CD14-positive monocyte (primary cell): ENCODE measurements at regions not wholly inside any gene's neighbourhood (a gene's known extent, or its start where the extent isn't known, plus 50 kb on each side); places are given as distances from the start of the nearest gene placed in this dataset.
"Not testable (repeated sequence)": the region's sequence is repeated elsewhere in the genome, so short reads cannot be mapped to it uniquely, and the experiment has no call there.

Experiments used
- DNase-seq, 3 donors: peaks; one replicate each; pipeline ENCODE4 v3.0.0-alpha.2; 2011 to 2022
- H2AFZ ChIP-seq: 2 replicates; pipeline ENCODE4 v1.6.0; 2012; ENCODE audit warnings: mild to moderate bottlenecking, low read depth, low read length, inconsistent platforms; ENCODE audit not compliant: insufficient read depth, poor library complexity, severe bottlenecking
- H3K27ac ChIP-seq, 2 donors: 1 replicate in 1 of 2; 2 replicates in 1 of 2; pipeline ENCODE4 v1.5.1; 2012 to 2013; ENCODE audit warnings: low read length in 2 of 2, control low read depth in 1 of 2, inconsistent platforms in 1 of 2, low read depth in 1 of 2, mild to moderate bottlenecking in 1 of 2
- H3K27me3 ChIP-seq, 2 donors: one replicate each; pipeline versions ENCODE4 v1.6.0 to v1.6.1; 2011 to 2013; ENCODE audit warnings: low read length in 2 of 2; ENCODE audit not compliant: control insufficient read depth in 2 of 2, insufficient read depth in 2 of 2
- H3K36me3 ChIP-seq, 2 donors: replicated peaks in 1 of 2; 1 replicate in 1 of 2; 2 replicates in 1 of 2; pipeline versions ENCODE4 v1.5.1 to v1.6.1; 2012 to 2013; ENCODE audit warnings: low read length in 2 of 2, control low read depth in 1 of 2, inconsistent platforms in 1 of 2, mild to moderate bottlenecking in 1 of 2; ENCODE audit not compliant: insufficient read depth in 2 of 2, control insufficient read depth in 1 of 2
- H3K4me1 ChIP-seq, 2 donors: 1 replicate in 1 of 2; 2 replicates in 1 of 2; pipeline versions ENCODE4 v1.5.1 to v1.6.1; 2012 to 2013; ENCODE audit warnings: low read length in 2 of 2, control low read depth in 1 of 2, inconsistent platforms in 1 of 2, mild to moderate bottlenecking in 1 of 2, moderate library complexity in 1 of 2; ENCODE audit not compliant: insufficient read depth in 2 of 2, control insufficient read depth in 1 of 2
- H3K4me2 ChIP-seq: replicated peaks from 2 replicates; pipeline ENCODE3; 2012; ENCODE audit warnings: low read length, moderate library complexity, mild to moderate bottlenecking; ENCODE audit not compliant: poor library complexity, severe bottlenecking; ENCODE audit errors: extremely low read depth
- H3K4me3 ChIP-seq, 3 experiments: fragments of 200-600 bp in 1 of 3; sonication (generic) in 1 of 3; replicated peaks in 1 of 3; 1 replicate in 2 of 3; 2 replicates in 1 of 3; pipeline ENCODE4 v1.5.1; 2011 to 2013; ENCODE audit warnings: low read length in 3 of 3, mild to moderate bottlenecking in 3 of 3, control low read depth in 2 of 3, low read depth in 2 of 3, inconsistent platforms in 1 of 3, moderate library complexity in 1 of 3
- H3K79me2 ChIP-seq: 2 replicates; pipeline ENCODE4 v1.6.0; 2012; ENCODE audit warnings: mild to moderate bottlenecking, control low read depth, inconsistent platforms, low read length, moderate library complexity; ENCODE audit not compliant: insufficient read depth
- H3K9ac ChIP-seq: 2 replicates; pipeline ENCODE4 v1.6.0; 2017; ENCODE audit warnings: low read length, mild to moderate bottlenecking; ENCODE audit not compliant: insufficient read depth, poor library complexity, severe bottlenecking
- H3K9me3 ChIP-seq, 2 donors: replicated peaks in 1 of 2; 1 replicate in 1 of 2; 2 replicates in 1 of 2; pipeline versions ENCODE4 v1.5.1 to v1.6.1; 2012 to 2013; ENCODE audit warnings: low read length in 2 of 2, control low read depth in 1 of 2; ENCODE audit not compliant: control insufficient read depth in 1 of 2, insufficient read depth in 1 of 2
- H4K20me1 ChIP-seq: 2 replicates; pipeline ENCODE4 v1.6.0; 2012; ENCODE audit warnings: mild to moderate bottlenecking, low read length, control low read depth, moderate library complexity; ENCODE audit not compliant: insufficient read depth
- H3K27ac Mint-ChIP-seq, 7 donors: one replicate each; pipeline ENCODE4 v1.8.0; 2020; ENCODE audit warnings: mild to moderate bottlenecking in 7 of 7, mixed read lengths in 7 of 7, moderate library complexity in 6 of 7, inconsistent platforms in 2 of 7
- H3K27me3 Mint-ChIP-seq, 3 donors: one replicate each; pipeline ENCODE4 v1.8.0; 2021 to 2022; ENCODE audit warnings: low read depth in 3 of 3, mild to moderate bottlenecking in 3 of 3, mixed read lengths in 3 of 3, moderate library complexity in 3 of 3, inconsistent platforms in 1 of 3
- H3K36me3 Mint-ChIP-seq, 2 donors: one replicate each; pipeline ENCODE4 v1.8.0; 2020; ENCODE audit warnings: mixed read lengths in 2 of 2, inconsistent platforms in 1 of 2, mild to moderate bottlenecking in 1 of 2
- H3K4me1 Mint-ChIP-seq: one replicate; pipeline ENCODE4 v1.8.0; 2020; ENCODE audit warnings: mild to moderate bottlenecking, mixed read lengths
- H3K4me3 Mint-ChIP-seq, 2 donors: one replicate each; pipeline ENCODE4 v1.8.0; 2020; ENCODE audit warnings: mild to moderate bottlenecking in 2 of 2, mixed read lengths in 2 of 2, moderate library complexity in 1 of 2
- H3K9me3 Mint-ChIP-seq, 7 donors: one replicate each; pipeline ENCODE4 v1.8.0; 2020 to 2022; ENCODE audit warnings: mixed read lengths in 7 of 7, mild to moderate bottlenecking in 6 of 7, moderate library complexity in 6 of 7, inconsistent platforms in 2 of 7
- WGBS: methylation state at CpG from one replicate; pipeline ENCODE4 v1.1.5; 2013; ENCODE audit warnings: missing lambda C conversion rate; ENCODE audit not compliant: insufficient coverage; 5-methylcytosine and 5-hydroxymethylcytosine counted together
- intact Hi-C, 2 donors: fragments of 100-400 bp; cut with micrococcal nuclease; formaldehyde crosslinking; loops; one replicate each; pipeline versions ENCODE4 v1.15.0 to v1.15.1; 2023
- TF ChIP-seq, protein P1 (sequence below): fragments of 200-600 bp; IDR thresholded peaks from one replicate; pipeline ENCODE4 v1.8.0; 2022; ENCODE audit warnings: antibody characterized with exemption, mild to moderate bottlenecking

GRCh38 chr7:152519290-152519689 is 83.5 kb upstream of the KMT2C start:
- intact Hi-C loops, result no loop called here
- H3K9ac ChIP-seq, result no peak overlapping the region
- H3K79me2 ChIP-seq, result no peaks in the 10 kb centered on the region
- H3K4me3 Mint-ChIP-seq, result no peak overlapping the region
- H3K36me3 ChIP-seq, result no peaks in the 10 kb centered on the region
- H3K27me3 ChIP-seq, result no peaks in the 10 kb centered on the region
- H3K9me3 ChIP-seq, result peaks cover 5 to 16% of the 10 kb centered on the region in 2 donors
- no peak overlapping the region for H2AFZ ChIP-seq
- no peak overlapping the region for H3K4me3 ChIP-seq
- H3K36me3 Mint-ChIP-seq, result no peaks in the 10 kb centered on the region
- no peak overlapping the region for H3K27ac Mint-ChIP-seq
- H3K9me3 Mint-ChIP-seq, result peaks cover 3 to 28% (median 9%) of the 10 kb centered on the region in 7 donors
- 92% methylated on average over 2 of the region's 4 CpGs for WGBS
- H3K27me3 Mint-ChIP-seq, result peaks cover 3 to 9% (median 5%) of the 10 kb centered on the region in 3 donors
- H3K4me2 ChIP-seq, result no peak overlapping the region
- H3K4me1 Mint-ChIP-seq, result peaks cover 8% of the 10 kb centered on the region
- H3K4me1 ChIP-seq, result no peaks in the 10 kb centered on the region
- no peak overlapping the region for H3K27ac ChIP-seq
- no peaks in the 10 kb centered on the region for H4K20me1 ChIP-seq
- no peak for DNase-seq
- TF ChIP-seq, protein P1, sequence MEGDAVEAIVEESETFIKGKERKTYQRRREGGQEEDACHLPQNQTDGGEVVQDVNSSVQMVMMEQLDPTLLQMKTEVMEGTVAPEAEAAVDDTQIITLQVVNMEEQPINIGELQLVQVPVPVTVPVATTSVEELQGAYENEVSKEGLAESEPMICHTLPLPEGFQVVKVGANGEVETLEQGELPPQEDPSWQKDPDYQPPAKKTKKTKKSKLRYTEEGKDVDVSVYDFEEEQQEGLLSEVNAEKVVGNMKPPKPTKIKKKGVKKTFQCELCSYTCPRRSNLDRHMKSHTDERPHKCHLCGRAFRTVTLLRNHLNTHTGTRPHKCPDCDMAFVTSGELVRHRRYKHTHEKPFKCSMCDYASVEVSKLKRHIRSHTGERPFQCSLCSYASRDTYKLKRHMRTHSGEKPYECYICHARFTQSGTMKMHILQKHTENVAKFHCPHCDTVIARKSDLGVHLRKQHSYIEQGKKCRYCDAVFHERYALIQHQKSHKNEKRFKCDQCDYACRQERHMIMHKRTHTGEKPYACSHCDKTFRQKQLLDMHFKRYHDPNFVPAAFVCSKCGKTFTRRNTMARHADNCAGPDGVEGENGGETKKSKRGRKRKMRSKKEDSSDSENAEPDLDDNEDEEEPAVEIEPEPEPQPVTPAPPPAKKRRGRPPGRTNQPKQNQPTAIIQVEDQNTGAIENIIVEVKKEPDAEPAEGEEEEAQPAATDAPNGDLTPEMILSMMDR, result no peak

GRCh38 chr7:152516216-152516615 is 80.4 kb upstream of the KMT2C start:
- no peaks in the 10 kb centered on the region for H3K36me3 ChIP-seq
- peaks cover 9 to 11% of the 10 kb centered on the region in 2 donors for H3K4me1 ChIP-seq
- peaks cover 0 to 14% (median 3%) of the 10 kb centered on the region in 3 donors for H3K27me3 Mint-ChIP-seq

DNA sequence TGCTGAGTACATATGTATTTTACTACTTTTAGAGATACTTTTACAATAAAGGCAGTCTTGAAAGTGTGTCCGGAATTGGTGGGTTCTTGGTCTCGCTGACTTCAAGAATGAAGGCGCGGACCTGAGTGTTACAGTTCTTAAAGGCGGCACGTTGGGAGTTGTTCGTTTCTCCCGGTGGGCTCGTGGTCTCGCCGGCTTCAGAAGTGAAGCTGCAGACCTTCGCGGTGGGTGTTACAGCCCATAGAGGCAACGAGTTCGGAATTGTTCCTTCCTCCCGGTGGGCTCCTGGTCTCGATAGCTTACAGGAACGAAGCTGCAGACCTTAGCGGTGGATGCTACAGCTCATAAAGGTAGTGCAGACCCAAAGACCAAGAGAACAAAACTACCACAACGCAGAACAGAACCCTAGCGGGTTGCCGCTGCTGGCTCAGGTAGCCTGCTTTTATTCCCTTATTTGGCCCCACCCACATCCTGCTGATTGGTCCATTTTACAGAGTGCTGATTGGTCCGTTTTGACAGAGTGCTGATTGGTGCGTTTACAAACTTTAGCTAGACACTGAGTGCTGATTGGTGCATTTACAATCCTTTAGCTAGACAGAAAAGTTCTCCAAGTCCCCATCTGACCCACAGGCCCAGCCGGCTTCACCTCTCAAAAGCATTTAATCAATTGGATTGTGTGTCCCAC is 79.6 kb upstream of the KMT2C start:
- H4K20me1 ChIP-seq, intact Hi-C loops, H3K4me3 Mint-ChIP-seq, H3K36me3 Mint-ChIP-seq, H3K27ac ChIP-seq, DNase-seq, H3K4me3 ChIP-seq, H3K27me3 ChIP-seq, H3K79me2 ChIP-seq, H3K9ac ChIP-seq, H3K4me2 ChIP-seq, H3K36me3 ChIP-seq, H3K27ac Mint-ChIP-seq, H2AFZ ChIP-seq: not testable (repeated sequence)
- peaks cover 5 to 16% of the 10 kb centered on the region in 2 donors for H3K9me3 ChIP-seq
- peaks cover 9 to 11% of the 10 kb centered on the region in 2 donors for H3K4me1 ChIP-seq
- H3K27me3 Mint-ChIP-seq, result peaks cover 0 to 14% (median 3%) of the 10 kb centered on the region in 3 donors
- peaks cover 15% of the 10 kb centered on the region for H3K4me1 Mint-ChIP-seq
- WGBS, result 92% methylated on average over 22 of the region's 25 CpGs
- peaks cover 3 to 28% (median 8%) of the 10 kb centered on the region in 7 donors for H3K9me3 Mint-ChIP-seq

More at GRCh38 chr7:152516216-152516615, 80.4 kb upstream of the KMT2C start:
- no peak for DNase-seq
- Histone ChIP-seq H2AFZ (no peak overlapping the region), H3K27me3 (no peaks in the 10 kb centered on the region), H3K79me2 (no peaks in the 10 kb centered on the region), H4K20me1 (no peaks in the 10 kb centered on the region), H3K4me2 (no peak overlapping the region), H3K4me3 (no peak overlapping the region), H3K27ac (no peak overlapping the region), H3K9ac (no peak overlapping the region), H3K9me3 (peaks cover 5 to 16% of the 10 kb centered on the region in 2 donors)
- H3K36me3 Mint-ChIP-seq, result no peaks in the 10 kb centered on the region
- H3K4me1 Mint-ChIP-seq, result peaks cover 15% of the 10 kb centered on the region
- WGBS, result 100% methylated on average over 2 of the region's 9 CpGs
- H3K27ac Mint-ChIP-seq, result no peak overlapping the region
- peaks cover 3 to 28% (median 8%) of the 10 kb centered on the region in 7 donors for H3K9me3 Mint-ChIP-seq
- H3K4me3 Mint-ChIP-seq, result no peak overlapping the region
- TF ChIP-seq, protein P1, result no peak
- intact Hi-C loops, result no loop called here
